ENCODE measurements at regions not wholly inside any gene's neighbourhood (a gene's known extent, or its start where the extent isn't known, plus 50 kb on each side); places are given as distances from the start of the nearest gene placed in this dataset.

- DNase-seq = no peak
Measured at GRCh38 chr9:95755421-95755730, 120.1 kb upstream of the ERCC6L2 start.

- no peak for DNase-seq
Measured at GRCh38 chr9:95754533-95755420, 120.7 kb upstream of the ERCC6L2 start.

GRCh38 chr9:95753762-95754465, 121.6 kb upstream of the ERCC6L2 start:
- peak; percentile 55 for DNase-seq

GRCh38 chr9:95752129-95752731, 123.3 kb upstream of the ERCC6L2 start:
- no peak for DNase-seq

GRCh38 chr9:95751520-95751790, 124.0 kb upstream of the ERCC6L2 start:
- no peak for DNase-seq

GRCh38 chr9:95750725-95751519, 124.6 kb upstream of the ERCC6L2 start:
- DNase-seq = no peak

GRCh38 chr9:95749493-95749892, 126.0 kb upstream of the ERCC6L2 start:
- DNase-seq = no peak

GRCh38 chr9:95746408-95747180, 128.9 kb upstream of the ERCC6L2 start:
- DNase-seq = no peak

GRCh38 chr9:95742821-95743220, 132.7 kb upstream of the ERCC6L2 start:
- DNase-seq = no peak

GRCh38 chr9:95741631-95742030, 133.9 kb upstream of the ERCC6L2 start:
- DNase-seq = no peak

GRCh38 chr9:95740217-95741004, 135.1 kb upstream of the ERCC6L2 start:
- no peak for DNase-seq

GRCh38 chr9:95738438-95738837, 137.1 kb upstream of the ERCC6L2 start:
- no peak for DNase-seq

GRCh38 chr9:95736891-95737522, 138.5 kb upstream of the ERCC6L2 start:
- DNase-seq = no peak

GRCh38 chr9:95736370-95736769, 139.1 kb upstream of the ERCC6L2 start:
- no peak for DNase-seq

GRCh38 chr9:95735701-95736100, 139.8 kb upstream of the ERCC6L2 start:
- DNase-seq = no peak

- no peak for DNase-seq
Measured at GRCh38 chr9:95733741-95734666, 141.5 kb upstream of the ERCC6L2 start.

GRCh38 chr9:95732802-95733688, 142.4 kb upstream of the ERCC6L2 start:
- no peak for DNase-seq

- no peak for DNase-seq
Measured at GRCh38 chr9:95731876-95732275, 143.6 kb upstream of the ERCC6L2 start.
